Epidermal melanocyte (primary cell): ENCODE measurements at regions not wholly inside any gene's neighbourhood (a gene's known extent, or its start where the extent isn't known, plus 50 kb on each side); places are given as distances from the start of the nearest gene placed in this dataset.
"Not testable (repeated sequence)": the region's sequence is repeated elsewhere in the genome, so short reads cannot be mapped to it uniquely, and the experiment has no call there.

ENCODE experiments used
- DNase-seq: peaks from one replicate; pipeline ENCODE4 v3.0.0; 2011; ENCODE audit warnings: low spot score; ENCODE audit not compliant: insufficient read length

GRCh38 chr12:46549527-46550265, 177.1 kb upstream of the SLC38A2 start:
- DNase-seq: no peak

- DNase-seq: no peak
Measured at GRCh38 chr12:46548605-46549071, 176.1 kb upstream of the SLC38A2 start.

GRCh38 chr12:46547421-46548354, 175.1 kb upstream of the SLC38A2 start:
- no peak for DNase-seq

- DNase-seq: no peak
Measured at GRCh38 chr12:46546634-46547273, 174.2 kb upstream of the SLC38A2 start.

- DNase-seq: not testable (repeated sequence)
Measured at GRCh38 chr12:46543378-46543795, 170.8 kb upstream of the SLC38A2 start.

GRCh38 chr12:46538976-46539375, 166.4 kb upstream of the SLC38A2 start:
- DNase-seq: no peak

- no peak for DNase-seq
Measured at GRCh38 chr12:46537387-46537955, 164.9 kb upstream of the SLC38A2 start.

GRCh38 chr12:46536316-46536715, 163.7 kb upstream of the SLC38A2 start:
- not testable (repeated sequence) for DNase-seq

GRCh38 chr12:46535907-46536306, 163.3 kb upstream of the SLC38A2 start:
- DNase-seq: no peak

GRCh38 chr12:46535376-46535775, 162.8 kb upstream of the SLC38A2 start:
- DNase-seq: no peak

- no peak for DNase-seq
Measured at GRCh38 chr12:46534327-46534840, 161.8 kb upstream of the SLC38A2 start.

GRCh38 chr12:46533723-46534122, 161.2 kb upstream of the SLC38A2 start:
- DNase-seq: no peak

- DNase-seq: no peak
Measured at GRCh38 chr12:46531804-46532203, 159.2 kb upstream of the SLC38A2 start.

GRCh38 chr12:46531059-46531785, 158.6 kb upstream of the SLC38A2 start:
- no peak for DNase-seq

GRCh38 chr12:46530373-46531056, 157.9 kb upstream of the SLC38A2 start:
- no peak for DNase-seq

- DNase-seq: no peak
Measured at GRCh38 chr12:46526233-46526632, 153.7 kb upstream of the SLC38A2 start.

GRCh38 chr12:46524778-46525177, 152.2 kb upstream of the SLC38A2 start:
- DNase-seq: no peak

- DNase-seq: no peak
Measured at GRCh38 chr12:46523863-46524770, 151.5 kb upstream of the SLC38A2 start.

GRCh38 chr12:46523446-46523845, 150.9 kb upstream of the SLC38A2 start:
- DNase-seq: no peak
